Natural killer cell (primary cell): ENCODE measurements at regions not wholly inside any gene's neighbourhood (a gene's known extent, or its start where the extent isn't known, plus 50 kb on each side); places are given as distances from the start of the nearest gene placed in this dataset.

Experiments used
- ATAC-seq, 3 donors: fragments of 150-1000 bp in 2 of 3; fragments of 200-7000 bp in 1 of 3; cut with Tn5 transposase; 1 replicate in 1 of 3; 2 replicates in 2 of 3; pipeline ENCODE4 v1.10.0; 2021; ENCODE audit warnings: mild to moderate bottlenecking in 2 of 3, moderate library complexity in 2 of 3
- DNase-seq, 2 donors: peaks; one replicate each; pipeline versions ENCODE4 v3.0.0 to v3.0.0-alpha.2; 2013 to 2021; ENCODE audit warnings: mixed read lengths in 1 of 2
- H3K27ac ChIP-seq: one replicate; pipeline ENCODE4 v1.5.1; 2013; ENCODE audit warnings: mild to moderate bottlenecking, low read length
- H3K27me3 ChIP-seq: one replicate; pipeline ENCODE4 v1.6.1; 2013; ENCODE audit warnings: low read length; ENCODE audit not compliant: control insufficient read depth, insufficient read depth
- H3K36me3 ChIP-seq: one replicate; pipeline ENCODE4 v1.6.1; 2013; ENCODE audit warnings: low read length; ENCODE audit not compliant: control insufficient read depth, insufficient read depth
- H3K4me1 ChIP-seq: one replicate; pipeline ENCODE4 v1.6.1; 2013; ENCODE audit warnings: low read length; ENCODE audit not compliant: control insufficient read depth, insufficient read depth
- H3K4me3 ChIP-seq: one replicate; pipeline ENCODE4 v1.5.1; 2013; ENCODE audit warnings: low read length
- H3K9me3 ChIP-seq: one replicate; pipeline ENCODE4 v1.6.1; 2013; ENCODE audit warnings: low read length; ENCODE audit not compliant: control insufficient read depth, insufficient read depth
- H3K27ac Mint-ChIP-seq, 2 donors: one replicate each; pipeline ENCODE4 v1.8.0; 2022; ENCODE audit warnings: mild to moderate bottlenecking in 2 of 2, mixed read lengths in 2 of 2, moderate library complexity in 1 of 2
- H3K27me3 Mint-ChIP-seq, 2 donors: one replicate each; pipeline ENCODE4 v1.8.0; 2022; ENCODE audit warnings: low read depth in 2 of 2, mixed read lengths in 2 of 2
- H3K36me3 Mint-ChIP-seq: one replicate; pipeline ENCODE4 v1.8.0; 2022; ENCODE audit warnings: mixed read lengths
- H3K4me1 Mint-ChIP-seq, 2 donors: one replicate each; pipeline ENCODE4 v1.8.0; 2022; ENCODE audit warnings: mixed read lengths in 2 of 2
- H3K4me3 Mint-ChIP-seq: one replicate; pipeline ENCODE4 v1.8.0; 2022; ENCODE audit warnings: mild to moderate bottlenecking, moderate library complexity, mixed read lengths
- H3K9me3 Mint-ChIP-seq, 2 donors: one replicate each; pipeline ENCODE4 v1.8.0; 2022; ENCODE audit warnings: mixed read lengths in 2 of 2
- WGBS: methylation state at CpG from one replicate; pipeline ENCODE4 v1.1.7; 2013; ENCODE audit warnings: missing lambda C conversion rate; ENCODE audit not compliant: insufficient coverage; 5-methylcytosine and 5-hydroxymethylcytosine counted together
- intact Hi-C: fragments of 100-400 bp; cut with micrococcal nuclease; formaldehyde crosslinking; loops from one replicate; pipeline ENCODE4 v1.14.2; 2022
- TF ChIP-seq, protein P1 (sequence below): fragments of 200-600 bp; IDR thresholded peaks from one replicate; pipeline ENCODE4 v1.8.0; 2022; ENCODE audit warnings: antibody characterized with exemption

- Histone ChIP-seq H3K36me3 (no peaks in the 10 kb centered on the region), H3K9me3 (no peaks in the 10 kb centered on the region), H3K27me3 (no peaks in the 10 kb centered on the region), H3K4me3 (no peak overlapping the region), H3K4me1 (peaks cover 16% of the 10 kb centered on the region), H3K27ac (no peak overlapping the region)
- Mint-ChIP-seq H3K9me3 (no peaks in the 10 kb centered on the region), H3K36me3 (no peaks in the 10 kb centered on the region), H3K4me1 (peaks cover 46 to 54% of the 10 kb centered on the region in 2 donors), H3K27ac (peak overlapping the region in 1 of 2 donors; percentile 69), H3K27me3 (peaks cover 0 to 3% of the 10 kb centered on the region in 2 donors), H3K4me3 (no peak overlapping the region)
- WGBS: 91% methylated on average over 6 of the region's 8 CpGs
- no peak for ATAC-seq
- TF ChIP-seq, protein P1, sequence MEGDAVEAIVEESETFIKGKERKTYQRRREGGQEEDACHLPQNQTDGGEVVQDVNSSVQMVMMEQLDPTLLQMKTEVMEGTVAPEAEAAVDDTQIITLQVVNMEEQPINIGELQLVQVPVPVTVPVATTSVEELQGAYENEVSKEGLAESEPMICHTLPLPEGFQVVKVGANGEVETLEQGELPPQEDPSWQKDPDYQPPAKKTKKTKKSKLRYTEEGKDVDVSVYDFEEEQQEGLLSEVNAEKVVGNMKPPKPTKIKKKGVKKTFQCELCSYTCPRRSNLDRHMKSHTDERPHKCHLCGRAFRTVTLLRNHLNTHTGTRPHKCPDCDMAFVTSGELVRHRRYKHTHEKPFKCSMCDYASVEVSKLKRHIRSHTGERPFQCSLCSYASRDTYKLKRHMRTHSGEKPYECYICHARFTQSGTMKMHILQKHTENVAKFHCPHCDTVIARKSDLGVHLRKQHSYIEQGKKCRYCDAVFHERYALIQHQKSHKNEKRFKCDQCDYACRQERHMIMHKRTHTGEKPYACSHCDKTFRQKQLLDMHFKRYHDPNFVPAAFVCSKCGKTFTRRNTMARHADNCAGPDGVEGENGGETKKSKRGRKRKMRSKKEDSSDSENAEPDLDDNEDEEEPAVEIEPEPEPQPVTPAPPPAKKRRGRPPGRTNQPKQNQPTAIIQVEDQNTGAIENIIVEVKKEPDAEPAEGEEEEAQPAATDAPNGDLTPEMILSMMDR: no peak
- no peak for DNase-seq
- intact Hi-C loops: no loop called here
Measured at GRCh38 chr15:38624244-38625205, 59.9 kb upstream of the RASGRP1 start.

DNA sequence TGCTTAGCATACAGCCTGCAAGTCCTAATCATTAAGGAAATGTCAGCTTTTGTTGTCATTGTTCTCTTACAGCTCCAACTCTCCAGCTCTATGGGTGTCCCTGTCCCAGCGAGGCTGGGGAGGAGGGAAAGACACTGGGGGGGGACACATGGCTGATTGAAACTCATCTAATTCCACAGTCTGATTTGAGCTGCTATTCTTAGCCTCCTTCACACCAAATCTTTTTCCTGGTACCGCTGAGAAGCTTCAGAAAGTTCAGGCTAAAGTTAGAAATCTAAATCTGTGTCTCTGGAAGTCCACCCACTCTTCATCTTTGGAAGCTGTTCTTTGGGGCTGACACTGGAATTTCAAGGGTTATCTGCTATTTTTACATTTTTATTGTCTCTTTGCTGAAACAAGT lies 61.3 kb upstream of the RASGRP1 start:
- H3K9me3 Mint-ChIP-seq: no peaks in the 10 kb centered on the region
- Histone ChIP-seq H3K9me3 (no peaks in the 10 kb centered on the region), H3K27ac (no peak overlapping the region), H3K4me3 (no peak overlapping the region), H3K27me3 (no peaks in the 10 kb centered on the region), H3K4me1 (peaks cover 10% of the 10 kb centered on the region), H3K36me3 (no peaks in the 10 kb centered on the region)
- DNase-seq (no peak), ATAC-seq (no peak)
- H3K36me3 Mint-ChIP-seq: no peaks in the 10 kb centered on the region
- intact Hi-C loops: no loop called here
- H3K27me3 Mint-ChIP-seq: no peaks in the 10 kb centered on the region
- WGBS: 97% methylated on average over 2 of the region's 2 CpGs
- TF ChIP-seq, protein P1: no peak
- peaks cover 34 to 44% of the 10 kb centered on the region in 2 donors for H3K4me1 Mint-ChIP-seq
- H3K27ac Mint-ChIP-seq: peak overlapping the region in 1 of 2 donors; percentile 52
- H3K4me3 Mint-ChIP-seq: no peak overlapping the region

GRCh38 chr15:38626443-38627050 lies 61.9 kb upstream of the RASGRP1 start:
- peaks cover 10% of the 10 kb centered on the region for H3K4me1 ChIP-seq
- Mint-ChIP-seq H3K27ac (peak overlapping the region; percentile 13 to 52), H3K4me1 (peaks cover 34 to 42% of the 10 kb centered on the region in 2 donors), H3K4me3 (no peak overlapping the region), H3K27me3 (no peaks in the 10 kb centered on the region), H3K9me3 (no peaks in the 10 kb centered on the region), H3K36me3 (no peaks in the 10 kb centered on the region)
- WGBS: 40% methylated on average over 4 of the region's 4 CpGs
- no peaks in the 10 kb centered on the region for H3K27me3 ChIP-seq
- TF ChIP-seq, protein P1: no peak
- ATAC-seq: no peak
- no peak overlapping the region for H3K4me3 ChIP-seq
- no peaks in the 10 kb centered on the region for H3K36me3 ChIP-seq
- no peak for DNase-seq
- no peaks in the 10 kb centered on the region for H3K9me3 ChIP-seq
- intact Hi-C loops: no loop called here
- H3K27ac ChIP-seq: no peak overlapping the region
